HG03469 (cell line): ENCODE measurements at regions not wholly inside any gene's neighbourhood (a gene's known extent, or its start where the extent isn't known, plus 50 kb on each side); places are given as distances from the start of the nearest gene placed in this dataset.
"Not testable (repeated sequence)": the region's sequence is repeated elsewhere in the genome, so short reads cannot be mapped to it uniquely, and the experiment has no call there.

Experiments
- ATAC-seq: cut with Tn5 transposase; IDR thresholded peaks from one replicate; pipeline ENCODE4 v1.9.1; 2021; ENCODE audit warnings: mild to moderate bottlenecking, moderate library complexity, moderate number of reproducible peaks; ENCODE audit not compliant: unreplicated experiment

DNA sequence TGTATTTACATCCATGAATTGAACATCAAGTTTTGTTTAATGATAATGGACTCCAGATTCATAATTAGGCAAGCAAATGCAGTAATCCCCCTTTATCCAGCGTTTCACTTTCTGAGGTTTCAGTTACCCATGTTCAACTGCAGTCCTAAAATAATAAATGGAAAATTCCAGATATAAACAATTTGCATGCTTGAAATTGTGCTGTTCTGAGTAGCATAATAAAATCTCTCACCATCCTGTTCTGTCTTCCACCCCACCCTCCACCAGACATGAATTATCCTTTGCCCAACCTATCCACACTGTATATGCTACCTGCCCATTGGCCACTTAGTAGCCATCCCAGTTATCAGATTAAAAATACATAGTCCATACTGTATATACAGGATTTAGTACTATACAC lies 224.5 kb upstream of the CHAC2 start:
- no peak for ATAC-seq

DNA sequence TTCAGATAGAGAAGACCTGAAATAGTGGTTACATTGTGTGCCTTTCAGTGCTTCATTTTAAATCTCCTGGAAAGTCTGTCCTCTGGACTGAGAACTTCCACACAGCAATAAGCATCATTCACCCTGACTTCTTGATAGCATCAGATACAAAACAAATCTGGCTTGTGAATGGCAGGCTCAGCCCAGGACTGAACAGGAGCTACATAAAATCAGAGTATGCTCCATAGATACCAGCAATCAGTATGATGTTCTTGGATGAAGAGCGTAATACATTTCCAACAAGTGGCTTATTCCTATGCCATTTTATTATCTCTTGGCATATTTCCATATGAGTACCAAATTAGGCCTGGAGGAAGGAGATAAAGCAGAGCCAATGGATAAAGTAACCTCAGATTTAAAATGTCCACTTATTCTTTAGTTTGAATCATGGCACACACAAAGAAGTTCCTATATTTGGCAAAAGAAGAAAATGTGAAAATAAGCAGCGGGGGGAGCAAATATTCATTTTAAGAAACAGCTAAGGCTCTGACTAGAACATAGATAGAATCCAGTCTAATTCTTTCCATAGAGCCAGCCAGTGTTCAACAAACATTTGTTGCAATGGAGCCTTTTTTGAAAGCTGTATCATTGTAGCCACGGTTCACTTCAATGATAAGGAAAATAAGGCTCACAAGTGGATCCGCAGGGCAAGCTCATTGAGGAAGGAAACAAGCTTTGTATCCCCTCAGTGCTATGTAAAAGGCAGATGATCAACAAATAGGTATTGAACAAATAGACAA lies 230.8 kb upstream of the CHAC2 start:
- ATAC-seq, result no peak

DNA sequence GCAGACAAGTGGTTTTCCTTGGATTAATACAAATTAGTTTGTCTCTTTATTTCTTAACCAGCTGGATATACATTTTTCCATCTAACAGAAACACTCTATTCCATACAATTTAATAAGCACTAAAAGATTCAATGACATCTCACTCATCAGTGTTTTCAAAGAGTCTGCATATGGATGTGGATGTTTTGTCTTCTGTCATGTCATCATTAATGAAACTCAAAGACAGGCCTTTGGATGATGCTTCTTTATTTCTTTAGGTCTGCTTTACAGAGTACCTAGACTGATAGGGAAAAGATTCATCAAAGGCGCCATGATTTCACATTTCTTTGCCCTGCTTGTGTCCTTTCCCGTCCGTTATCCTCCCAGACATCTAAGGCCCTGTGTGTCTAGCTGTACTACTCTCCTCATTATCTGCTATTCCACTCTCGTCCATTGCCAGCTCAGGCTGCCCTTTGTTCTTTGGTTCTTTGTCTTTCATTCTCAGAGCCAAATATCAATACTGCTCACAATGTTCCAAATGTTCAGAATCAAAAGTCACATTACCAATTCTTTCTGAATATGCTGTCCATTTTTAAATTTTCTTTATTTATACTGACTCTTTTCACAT lies 232.3 kb upstream of the CHAC2 start:
- ATAC-seq, result no peak

DNA sequence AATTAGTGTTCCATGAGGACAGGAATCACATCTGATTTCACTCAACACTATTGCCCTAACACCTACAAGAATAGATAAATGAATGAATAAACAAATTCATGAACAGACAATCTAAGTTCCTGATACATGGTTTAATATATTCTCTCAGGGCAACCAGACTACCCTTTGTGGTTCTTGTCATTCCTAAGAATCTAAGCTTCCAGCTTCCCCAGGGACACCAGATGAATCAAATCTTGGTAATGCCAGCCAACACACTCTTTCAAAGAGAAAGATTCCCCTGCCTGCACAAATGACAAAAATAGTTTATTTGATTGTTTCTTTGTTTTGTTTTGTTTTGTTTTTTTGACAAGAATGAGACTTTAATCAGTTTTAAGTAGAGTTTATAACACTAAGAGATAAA lies 237.5 kb upstream of the CHAC2 start:
- ATAC-seq, result no peak

DNA sequence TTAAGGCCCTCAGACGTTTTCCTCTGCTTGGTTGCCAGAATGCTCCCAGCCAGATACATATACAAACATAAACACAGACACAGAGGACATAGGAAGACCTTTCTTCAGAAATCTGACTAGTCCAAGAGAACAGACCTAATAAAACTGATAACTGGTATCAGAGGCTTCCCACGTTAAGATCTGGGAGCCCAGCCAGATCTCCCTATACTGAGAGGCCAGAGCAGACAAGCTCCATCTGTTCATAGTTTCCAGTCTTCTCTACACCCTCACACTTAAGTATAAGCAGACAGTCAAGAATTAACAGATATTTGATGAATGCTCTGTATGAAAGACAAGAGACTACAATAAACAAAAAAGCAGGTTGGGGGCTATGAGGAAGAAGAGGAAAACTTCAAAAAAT lies 240.5 kb upstream of the CHAC2 start:
- no peak for ATAC-seq

DNA sequence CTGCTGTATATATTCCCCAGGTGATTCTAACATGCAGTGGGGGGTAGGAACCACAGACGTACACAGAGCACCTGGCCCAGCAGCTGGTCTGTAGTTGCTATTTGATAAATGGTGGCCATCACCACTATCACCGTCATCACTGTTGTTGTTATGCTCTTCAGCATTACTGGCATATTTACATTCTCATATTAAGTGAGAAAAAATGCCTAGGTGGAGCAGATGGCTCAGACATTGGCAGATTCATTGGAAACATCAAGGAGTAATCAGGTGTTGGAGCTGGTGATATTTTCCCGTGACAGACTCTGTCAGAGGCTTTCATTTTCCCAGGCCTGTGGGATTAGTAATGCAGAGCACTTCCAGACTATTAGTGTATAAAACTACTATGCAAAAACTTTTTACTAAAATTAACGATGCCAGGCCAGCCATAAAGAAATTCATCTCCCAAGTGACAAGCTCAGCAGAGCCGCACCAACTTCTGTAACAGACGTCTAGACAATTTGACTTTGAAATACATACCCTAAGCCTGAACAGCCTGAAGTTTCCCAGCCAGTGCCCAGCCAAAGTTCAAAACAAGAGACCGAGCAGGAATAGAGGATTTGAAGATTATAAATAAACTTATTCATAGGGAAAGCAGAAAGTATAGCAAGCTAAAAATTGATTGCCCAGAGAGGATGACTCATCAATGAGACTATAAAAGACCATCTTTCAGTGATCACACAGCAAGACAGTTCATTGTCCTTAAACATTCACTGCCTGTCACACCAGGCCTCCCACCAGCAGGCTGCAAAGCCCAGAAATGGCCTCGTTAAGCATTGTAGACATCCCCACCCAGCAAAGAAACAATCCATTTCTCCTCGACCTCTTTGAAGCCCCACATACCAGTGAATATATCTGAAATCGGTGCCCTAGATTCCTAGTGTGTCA lies 247.4 kb upstream of the CHAC2 start:
- ATAC-seq, result no peak

DNA sequence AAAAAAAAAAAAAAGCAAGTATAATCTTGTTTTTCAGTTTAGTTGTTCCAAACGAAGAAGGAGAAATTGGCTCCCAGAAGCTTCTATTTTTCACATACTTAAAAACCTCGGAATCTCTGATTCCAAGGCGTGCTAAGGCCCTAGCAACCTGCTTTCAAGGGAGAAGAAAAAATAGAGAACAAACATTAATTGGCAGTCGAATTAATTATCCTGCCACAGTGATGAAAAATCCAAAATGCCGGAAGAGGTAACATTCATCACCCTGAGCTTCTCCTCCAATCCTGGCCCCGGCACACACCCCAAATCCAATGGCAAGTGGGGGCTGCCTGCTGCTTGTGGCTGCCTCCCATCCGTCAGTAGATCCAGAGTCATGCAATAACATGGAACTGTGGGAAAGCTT lies 250.2 kb upstream of the CHAC2 start:
- ATAC-seq, result no peak

DNA sequence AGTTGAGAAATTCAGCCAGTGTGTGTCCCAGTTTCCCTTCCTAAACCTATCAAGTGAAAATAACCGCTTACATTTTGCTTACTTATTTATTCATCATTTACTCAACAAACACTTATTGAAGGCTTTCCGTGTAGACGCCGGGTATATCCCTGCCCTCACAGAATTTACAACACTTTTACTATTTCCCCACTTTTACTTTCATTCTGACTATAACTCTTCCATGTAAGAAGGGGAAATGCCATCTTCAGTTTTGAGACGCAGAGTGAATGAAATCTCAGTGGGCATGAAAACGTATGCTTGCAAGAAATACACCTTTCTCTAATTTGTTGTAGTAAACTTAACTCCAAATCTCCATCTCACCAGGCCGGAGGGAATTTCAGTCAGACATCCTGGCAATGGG lies 251.0 kb upstream of the CHAC2 start:
- ATAC-seq, result no peak

DNA sequence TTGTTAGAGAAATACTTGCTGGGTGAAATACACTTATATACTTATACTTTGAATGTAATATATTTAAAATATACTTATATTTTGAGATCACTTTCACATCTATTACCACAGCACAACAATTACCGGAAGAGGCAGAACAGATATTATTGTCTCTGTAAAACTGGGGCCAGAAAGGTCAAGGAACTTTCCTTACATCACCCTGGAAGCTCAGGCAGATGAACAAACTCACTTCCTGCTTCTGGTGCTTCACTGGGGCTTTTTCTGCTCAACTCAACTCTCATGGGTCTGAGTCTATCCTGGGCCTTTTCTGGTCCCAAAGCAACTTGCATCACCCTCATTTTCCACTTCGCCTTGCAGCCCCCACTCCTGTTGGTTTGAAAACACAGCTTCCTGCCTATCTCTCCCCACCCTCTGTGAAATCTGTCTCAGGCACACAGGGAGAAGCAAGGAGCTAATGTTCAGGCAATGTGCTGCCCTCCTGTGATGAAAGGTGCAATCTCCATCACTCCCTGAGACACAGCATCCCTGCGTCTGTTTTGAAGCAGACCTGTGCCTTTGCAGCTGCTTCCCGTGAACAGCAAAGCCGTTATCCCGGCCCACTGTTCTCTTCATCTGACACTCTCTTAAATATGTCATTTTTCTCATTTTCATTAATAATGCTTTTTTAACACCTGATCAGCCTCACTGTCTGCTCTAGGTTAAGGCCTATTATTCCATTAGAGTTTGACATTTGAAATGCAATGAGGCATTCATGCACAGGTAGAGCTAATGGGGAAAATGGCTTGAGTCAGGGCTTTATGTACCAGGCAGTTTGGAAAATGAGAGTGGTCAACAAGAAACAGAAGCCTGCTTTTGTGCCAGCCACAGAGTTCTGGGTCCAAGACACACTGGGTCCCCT lies 251.9 kb upstream of the CHAC2 start:
- ATAC-seq, result no peak

DNA sequence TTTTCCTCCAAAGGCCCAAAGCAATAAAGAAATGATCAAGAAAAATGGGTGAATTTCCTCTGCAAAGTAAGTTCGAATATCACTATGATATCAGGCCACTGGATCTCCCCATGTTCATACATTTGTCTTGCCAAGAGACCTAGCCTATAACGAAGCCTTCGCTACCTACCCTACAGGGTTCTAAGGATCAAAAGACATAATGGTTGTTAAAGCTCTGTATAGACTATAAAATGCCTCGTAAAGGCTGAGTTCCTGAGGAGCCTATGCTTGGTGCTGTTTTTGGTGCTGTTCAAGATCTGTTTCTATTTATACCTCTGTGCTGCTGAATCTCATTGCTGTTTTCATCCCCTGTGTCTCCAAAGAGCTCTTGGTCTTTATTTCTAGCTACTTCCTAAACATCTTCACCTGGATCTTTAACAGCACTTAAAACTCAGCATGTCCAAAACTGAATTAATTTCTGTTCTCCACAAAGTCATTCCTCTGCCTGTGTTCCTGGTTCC lies 254.4 kb upstream of the CHAC2 start:
- ATAC-seq, result no peak

DNA sequence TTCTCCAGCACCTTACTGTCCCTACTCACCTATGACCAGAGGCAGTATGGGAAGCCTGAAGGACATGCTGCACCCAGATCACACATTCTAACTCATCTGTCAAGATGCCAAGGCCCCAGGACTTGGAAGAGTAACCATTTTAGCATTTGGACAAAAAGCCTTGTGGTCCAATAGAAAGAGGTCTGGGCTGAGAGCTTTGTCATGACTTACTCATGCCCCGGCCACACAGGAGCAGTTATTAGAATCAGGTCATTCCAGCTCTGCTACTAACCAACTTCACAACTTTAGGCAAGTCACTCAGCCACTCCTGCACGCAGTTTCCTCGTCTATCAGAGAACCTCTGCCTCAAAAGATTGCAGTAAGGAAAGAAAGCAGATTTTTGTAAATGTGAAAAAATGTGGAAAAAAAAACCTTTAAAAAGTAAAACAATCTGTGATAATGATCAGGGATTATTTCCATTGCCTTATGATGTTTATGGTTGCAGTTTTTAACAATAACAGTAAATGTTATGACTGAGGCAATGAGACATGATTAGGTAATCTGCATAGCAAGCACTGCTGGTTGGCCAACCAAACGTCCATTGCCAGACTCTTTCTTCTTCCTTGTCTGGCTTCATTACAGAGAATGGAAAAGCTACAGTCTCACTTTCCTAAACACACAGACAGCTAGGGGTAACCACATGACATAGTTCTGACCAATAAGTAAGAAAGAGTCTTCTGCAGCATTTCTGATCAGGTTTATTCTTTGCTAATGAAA lies 255.4 kb upstream of the CHAC2 start:
- ATAC-seq, result no peak

DNA sequence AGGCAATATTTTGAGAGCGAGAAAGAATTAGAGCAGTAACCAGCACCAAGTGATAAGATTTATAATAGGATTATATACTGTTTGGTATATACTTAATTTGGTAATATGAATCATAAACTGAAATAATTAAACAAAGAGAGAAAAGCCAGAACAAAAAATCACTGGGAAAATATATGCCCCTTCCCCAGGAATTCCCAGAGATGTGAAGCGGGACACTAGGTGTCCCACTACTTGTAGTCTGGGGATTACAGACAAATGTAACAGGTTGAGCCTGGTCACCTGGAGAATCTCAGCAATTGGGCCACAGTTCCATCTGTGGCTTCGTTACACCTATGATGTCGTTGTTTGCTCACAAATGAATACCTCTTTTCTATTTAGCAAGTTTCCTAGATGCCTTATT lies 256.1 kb upstream of the CHAC2 start:
- ATAC-seq, result no peak

DNA sequence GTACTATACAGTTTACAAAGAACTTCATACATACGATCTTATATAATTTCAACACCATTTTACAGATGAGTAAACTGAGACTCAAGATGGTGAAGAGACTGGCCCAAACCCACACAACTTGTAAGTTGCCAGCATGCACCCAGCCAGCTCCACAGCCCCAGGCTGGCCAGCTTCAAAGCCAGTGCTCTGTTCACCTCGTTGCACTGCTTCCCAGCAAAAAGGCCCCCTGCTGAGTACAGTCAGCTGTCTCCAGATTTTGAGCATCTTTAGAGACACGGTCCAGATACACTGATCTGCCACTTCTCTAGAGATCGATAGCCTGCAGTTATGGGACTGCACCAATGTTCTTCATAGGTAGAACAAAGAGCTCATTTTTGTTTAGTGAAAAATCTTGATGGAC lies 257.2 kb upstream of the CHAC2 start:
- no peak for ATAC-seq

DNA sequence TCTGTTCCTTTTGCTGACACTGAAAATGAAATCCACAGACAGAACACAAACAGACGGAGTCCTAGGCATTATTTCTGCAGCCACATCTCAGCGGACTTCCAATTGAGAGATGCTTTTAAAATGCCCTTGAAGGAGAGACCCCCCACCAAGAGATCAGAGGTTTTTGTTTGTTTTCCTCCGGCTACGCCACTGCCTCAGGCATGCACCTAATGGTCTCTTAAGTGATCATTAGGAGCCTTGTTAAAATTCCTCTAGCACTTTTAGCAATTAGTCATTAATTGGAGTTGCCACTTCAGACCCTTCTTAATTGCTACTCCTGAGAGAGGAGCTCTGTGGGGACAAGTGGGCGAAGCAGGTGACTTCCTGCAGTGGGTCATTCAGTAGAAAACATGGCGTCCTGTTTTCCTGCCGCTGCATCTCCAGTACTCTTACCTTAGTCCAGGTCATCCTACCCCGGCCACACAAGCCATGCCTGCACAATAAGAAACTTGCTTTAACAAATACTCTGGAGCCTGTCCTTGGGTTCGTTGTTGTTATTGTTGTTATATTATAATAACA lies 257.7 kb upstream of the CHAC2 start:
- no peak for ATAC-seq

DNA sequence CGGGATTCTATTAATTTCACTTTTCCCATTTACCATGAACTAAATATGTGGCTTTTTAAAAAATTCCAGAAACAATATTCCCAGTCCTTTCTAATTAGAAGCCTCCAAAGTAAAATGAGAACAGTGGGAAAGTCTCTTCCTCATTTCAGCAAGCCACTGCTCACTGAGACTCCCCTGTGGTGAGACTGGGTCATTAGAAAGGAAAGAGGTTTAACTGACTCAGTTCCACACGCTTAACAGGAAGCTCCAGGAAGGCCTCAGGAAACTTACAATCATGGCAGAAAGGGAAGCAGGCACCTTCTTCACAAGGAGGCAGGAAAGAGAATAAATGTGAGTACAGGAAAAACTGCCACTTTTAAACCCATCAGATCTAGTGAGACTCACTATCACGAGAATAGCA lies 258.9 kb upstream of the CHAC2 start:
- no peak for ATAC-seq

DNA sequence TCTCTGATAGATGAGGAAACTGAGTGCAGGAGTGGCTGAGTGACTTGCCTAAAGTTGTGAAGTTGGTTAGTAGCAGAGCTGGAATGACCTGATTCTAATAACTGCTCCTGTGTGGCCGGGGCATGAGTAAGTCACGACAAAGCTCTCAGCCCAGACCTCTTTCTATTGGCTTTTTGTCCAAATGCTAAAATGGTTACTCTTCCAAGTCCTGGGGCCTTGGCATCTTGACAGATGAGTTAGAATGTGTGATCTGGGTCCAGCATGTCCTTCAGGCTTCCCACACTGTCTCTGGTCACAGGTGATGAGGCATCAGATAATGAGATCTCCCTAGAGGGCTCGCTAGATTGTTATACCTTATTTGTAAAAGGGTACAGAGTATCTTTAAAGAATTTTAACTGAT lies 260.5 kb upstream of the CHAC2 start:
- ATAC-seq, result not testable (repeated sequence)

DNA sequence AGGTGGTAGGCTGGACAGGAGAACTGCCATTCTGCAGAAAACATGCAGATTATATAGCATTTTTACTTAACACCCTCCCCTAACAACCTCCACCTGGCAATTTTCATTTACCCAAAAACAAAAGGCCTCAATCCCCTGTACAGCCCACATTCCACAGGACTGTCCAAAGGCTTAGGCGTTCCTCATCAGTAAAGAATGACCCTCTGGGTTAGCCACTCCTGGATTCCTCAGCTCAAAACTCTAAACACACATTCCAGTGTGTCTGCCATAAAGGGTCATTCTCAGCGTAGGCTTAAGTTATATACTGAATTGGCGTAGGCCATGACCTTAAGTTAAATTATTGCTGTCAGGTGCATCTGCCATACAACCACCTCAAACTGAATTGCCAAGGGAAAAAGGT lies 261.8 kb upstream of the CHAC2 start:
- ATAC-seq, result no peak

DNA sequence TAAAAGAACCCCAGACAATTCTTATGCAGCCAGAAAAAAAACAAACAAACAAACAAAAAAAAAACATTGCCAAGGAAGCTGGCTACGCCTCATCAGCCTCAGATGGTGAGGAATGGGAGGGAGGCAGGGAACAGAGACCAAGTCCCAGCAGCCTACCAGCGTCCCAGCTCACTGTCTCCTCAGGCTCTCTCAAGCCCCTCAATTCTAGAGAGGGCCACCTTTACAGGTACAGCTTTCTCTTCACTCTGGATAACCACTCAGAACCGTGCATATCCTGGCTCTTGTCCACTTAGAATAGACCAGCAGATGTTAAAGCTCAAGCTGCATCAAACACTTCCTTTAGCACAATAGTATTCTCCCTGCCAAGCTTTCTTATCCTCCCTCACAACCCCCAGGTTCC lies 263.1 kb upstream of the CHAC2 start:
- ATAC-seq, result no peak

DNA sequence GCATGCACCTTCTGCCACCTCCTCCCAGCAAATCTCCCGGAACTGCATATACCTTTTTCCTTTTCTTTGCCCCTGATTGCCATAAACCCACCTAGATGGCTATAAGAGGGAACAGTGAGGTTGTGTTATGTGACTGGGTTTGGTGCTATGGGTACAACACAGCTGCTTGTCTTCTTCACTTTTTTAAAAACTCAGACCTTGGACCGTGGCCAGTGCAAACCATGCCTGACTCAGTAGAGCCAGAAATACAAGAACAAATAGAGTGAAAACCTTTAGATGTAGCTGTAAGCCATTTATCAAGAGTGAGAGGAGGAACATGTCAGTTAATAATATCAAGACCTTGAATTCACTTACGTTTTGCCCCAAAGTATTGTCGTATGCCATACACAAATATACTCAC lies 267.4 kb upstream of the CHAC2 start:
- ATAC-seq, result no peak

DNA sequence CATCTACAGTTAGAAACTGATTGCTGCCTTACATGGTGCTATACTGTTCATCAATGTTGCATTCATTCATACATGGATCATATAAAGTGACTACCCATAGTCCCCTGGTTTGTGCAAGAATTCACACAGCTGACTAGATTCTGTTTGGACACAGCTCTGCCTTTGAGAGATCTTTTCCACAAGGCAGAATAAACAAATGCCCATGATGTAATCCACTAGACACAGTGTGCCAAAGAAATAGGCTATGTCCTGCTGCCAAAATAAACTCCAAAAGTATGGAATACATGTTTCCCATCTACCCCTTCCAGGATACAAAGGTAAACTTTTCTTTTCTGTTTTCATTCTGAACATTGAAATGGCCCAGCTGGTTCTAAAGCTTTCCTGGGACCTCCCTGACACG lies 269.4 kb upstream of the CHAC2 start:
- ATAC-seq, result no peak
